ENCODE measurements at regions not wholly inside any gene's neighbourhood (a gene's known extent, or its start where the extent isn't known, plus 50 kb on each side); places are given as distances from the start of the nearest gene placed in this dataset.

GRCh38 chr7:8965177-8965576, 531.8 kb downstream of the NXPH1 start:
- peaks cover 4% of the 10 kb centered on the region for H3K9me3 Mint-ChIP-seq
- H3K27me3 Mint-ChIP-seq: no peaks in the 10 kb centered on the region
- no peaks in the 10 kb centered on the region for H3K4me1 Mint-ChIP-seq
- H3K4me3 Mint-ChIP-seq: no peak overlapping the region
- POLR2A ChIA-PET: no interaction called here
- H3K36me3 Mint-ChIP-seq (ENCODE audit: low read depth): no peaks in the 10 kb centered on the region
- no peak overlapping the region for H3K27ac Mint-ChIP-seq
- DNase-seq: no peak
- CTCF ChIA-PET: no interaction called here

GRCh38 chr7:8973601-8974000, 540.2 kb downstream of the NXPH1 start:
- H3K9me3 Mint-ChIP-seq: peaks cover 7% of the 10 kb centered on the region
- no peak overlapping the region for H3K4me3 Mint-ChIP-seq
- no peaks in the 10 kb centered on the region for H3K4me1 Mint-ChIP-seq
- CTCF ChIA-PET: no interaction called here
- H3K36me3 Mint-ChIP-seq (ENCODE audit: low read depth): no peaks in the 10 kb centered on the region
- no peak for DNase-seq
- H3K27ac Mint-ChIP-seq: no peak overlapping the region
- POLR2A ChIA-PET: no interaction called here
- no peaks in the 10 kb centered on the region for H3K27me3 Mint-ChIP-seq

- ChIA-PET POLR2A (no interaction called here), CTCF (no interaction called here)
- Mint-ChIP-seq H3K27ac (no peak overlapping the region), H3K27me3 (no peaks in the 10 kb centered on the region), H3K4me3 (no peak overlapping the region), H3K9me3 (peaks cover 3% of the 10 kb centered on the region), H3K4me1 (no peaks in the 10 kb centered on the region), H3K36me3 (ENCODE audit: low read depth) (no peaks in the 10 kb centered on the region)
- DNase-seq: no peak
Observed at GRCh38 chr7:8975681-8976080, 542.3 kb downstream of the NXPH1 start.

DNA sequence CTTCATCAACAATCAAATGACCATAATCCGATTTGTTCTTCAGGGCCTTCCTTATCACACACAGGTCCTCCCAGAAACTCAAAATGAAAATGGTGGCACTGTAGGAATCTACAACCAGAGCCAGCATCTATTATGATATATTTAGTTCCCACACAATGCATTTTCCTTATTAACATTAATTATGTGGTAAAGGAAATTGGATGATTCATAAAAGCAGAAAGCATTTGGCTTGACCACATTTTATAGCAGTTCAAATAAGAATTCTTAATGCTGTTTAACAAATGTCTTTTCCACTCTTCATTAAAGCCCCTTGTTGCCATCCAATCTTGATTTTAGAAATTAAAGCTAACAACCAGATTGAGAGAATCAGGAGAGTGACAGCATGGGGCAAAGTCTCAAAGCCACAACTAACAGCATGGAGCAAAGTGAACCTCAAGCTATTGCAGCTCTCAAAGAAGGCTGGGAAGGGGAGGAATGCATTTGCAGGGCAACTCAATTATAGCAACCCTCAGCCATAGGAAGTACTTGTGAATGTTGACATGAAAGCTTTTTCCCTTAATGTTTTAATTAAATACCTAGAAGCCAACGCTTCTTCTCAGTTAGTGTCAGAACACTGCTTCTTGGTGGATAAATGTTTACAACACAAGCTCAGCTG, 549.1 kb downstream of the NXPH1 start:
- H3K27me3 Mint-ChIP-seq: no peaks in the 10 kb centered on the region
- no peak for DNase-seq
- peaks cover 5% of the 10 kb centered on the region for H3K9me3 Mint-ChIP-seq
- ChIA-PET POLR2A (no interaction called here), CTCF (no interaction called here)
- H3K4me3 Mint-ChIP-seq: no peak overlapping the region
- H3K27ac Mint-ChIP-seq: no peak overlapping the region
- H3K36me3 Mint-ChIP-seq (ENCODE audit: low read depth): no peaks in the 10 kb centered on the region
- H3K4me1 Mint-ChIP-seq: no peaks in the 10 kb centered on the region

DNA sequence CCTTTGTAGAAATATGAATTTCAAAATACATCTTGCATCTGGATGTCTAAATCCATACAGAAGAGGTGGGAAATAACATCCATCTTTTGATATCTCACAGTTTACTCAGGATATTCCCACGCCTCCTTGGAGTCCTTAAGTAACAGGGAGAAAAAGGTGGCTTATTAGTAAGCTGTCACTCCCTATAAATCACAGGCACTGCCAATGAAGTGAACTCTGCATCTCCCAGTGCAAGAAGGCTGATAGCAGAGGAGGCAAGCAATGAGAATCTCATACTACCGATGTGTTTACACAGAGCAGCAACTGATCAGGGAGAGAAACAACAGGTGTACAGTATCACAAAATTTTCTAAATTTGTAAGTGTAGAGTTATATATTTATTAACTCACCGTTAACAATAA, 551.8 kb downstream of the NXPH1 start:
- no peaks in the 10 kb centered on the region for H3K27me3 Mint-ChIP-seq
- ChIA-PET CTCF (no interaction called here), POLR2A (no interaction called here)
- H3K9me3 Mint-ChIP-seq: peaks cover 5% of the 10 kb centered on the region
- H3K4me3 Mint-ChIP-seq: no peak overlapping the region
- H3K4me1 Mint-ChIP-seq: no peaks in the 10 kb centered on the region
- no peak overlapping the region for H3K27ac Mint-ChIP-seq
- no peak for DNase-seq
- H3K36me3 Mint-ChIP-seq (ENCODE audit: low read depth): no peaks in the 10 kb centered on the region

GRCh38 chr7:8988267-8988666, 554.9 kb downstream of the NXPH1 start:
- Mint-ChIP-seq H3K36me3 (ENCODE audit: low read depth) (no peaks in the 10 kb centered on the region), H3K27me3 (no peaks in the 10 kb centered on the region), H3K27ac (no peak overlapping the region), H3K9me3 (peaks cover 11% of the 10 kb centered on the region), H3K4me3 (no peak overlapping the region), H3K4me1 (no peaks in the 10 kb centered on the region)
- POLR2A ChIA-PET: no interaction called here
- CTCF ChIA-PET: no interaction called here
- DNase-seq: no peak

- ChIA-PET POLR2A (no interaction called here), CTCF (interaction anchor here (0.5 kb wide), 1 partner anchor 31 kb away, joined by 3 read pairs; no protein-coding TSS in a partner anchor)
- Mint-ChIP-seq H3K4me3 (no peak overlapping the region), H3K36me3 (ENCODE audit: low read depth) (no peaks in the 10 kb centered on the region), H3K27me3 (no peaks in the 10 kb centered on the region), H3K4me1 (no peaks in the 10 kb centered on the region), H3K27ac (no peak overlapping the region), H3K9me3 (peaks cover 12% of the 10 kb centered on the region)
- DNase-seq: no peak
Observed at GRCh38 chr7:8991159-8991558, 557.8 kb downstream of the NXPH1 start.

DNA sequence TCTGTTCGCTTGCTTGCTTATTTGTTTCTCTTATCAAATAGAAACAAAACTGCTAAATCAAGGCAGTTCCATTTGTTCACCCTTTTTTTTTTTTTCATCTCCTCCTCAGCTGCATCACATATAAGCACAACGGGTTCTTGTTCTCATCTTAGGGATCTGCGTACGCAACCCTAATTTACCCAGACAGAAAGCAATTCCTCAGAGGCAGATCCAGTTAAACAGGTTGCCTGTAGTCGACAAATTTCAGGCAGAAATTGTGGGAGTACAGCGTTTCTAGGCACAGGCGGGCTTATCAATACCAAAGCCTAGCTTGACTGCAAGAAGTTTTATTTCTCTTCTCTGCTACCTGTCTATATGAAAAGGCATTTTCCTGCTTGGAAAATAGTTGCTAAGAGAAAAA, 565.4 kb downstream of the NXPH1 start:
- H3K9me3 Mint-ChIP-seq: no peaks in the 10 kb centered on the region
- H3K27me3 Mint-ChIP-seq: no peaks in the 10 kb centered on the region
- CTCF ChIA-PET: no interaction called here
- no peak for DNase-seq
- H3K36me3 Mint-ChIP-seq (ENCODE audit: low read depth): no peaks in the 10 kb centered on the region
- H3K4me1 Mint-ChIP-seq: no peaks in the 10 kb centered on the region
- H3K27ac Mint-ChIP-seq: no peak overlapping the region
- POLR2A ChIA-PET: no interaction called here
- no peak overlapping the region for H3K4me3 Mint-ChIP-seq

GRCh38 chr7:9013940-9014339, 580.5 kb downstream of the NXPH1 start:
- CTCF ChIA-PET: no interaction called here
- H3K4me1 Mint-ChIP-seq: no peaks in the 10 kb centered on the region
- peaks cover 10% of the 10 kb centered on the region for H3K9me3 Mint-ChIP-seq

DNA sequence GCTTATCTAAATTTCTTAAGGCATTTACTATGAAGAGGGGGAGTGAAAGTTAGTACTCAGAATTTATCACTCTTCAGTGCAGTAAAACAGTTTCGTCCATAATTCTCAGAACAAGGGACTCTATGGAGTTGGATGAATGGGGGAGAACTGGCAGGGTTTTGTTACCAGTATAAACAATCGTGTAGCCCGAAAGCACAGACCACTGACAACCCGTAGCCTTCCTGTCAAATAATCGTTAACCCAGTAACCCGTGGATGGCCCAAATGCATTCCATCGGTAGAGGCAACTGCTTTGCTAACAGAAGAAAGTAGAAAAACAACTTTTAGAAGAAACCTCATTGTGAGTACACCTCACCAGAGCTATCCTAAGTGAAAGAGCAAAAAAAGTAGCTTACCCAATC, 583.9 kb downstream of the NXPH1 start:
- CTCF ChIA-PET: no interaction called here

More at GRCh38 chr7:9013940-9014339, 580.5 kb downstream of the NXPH1 start:
- no peak for DNase-seq
- H3K27me3 Mint-ChIP-seq: no peaks in the 10 kb centered on the region
- no peak overlapping the region for H3K27ac Mint-ChIP-seq
- POLR2A ChIA-PET: no interaction called here
- no peak overlapping the region for H3K4me3 Mint-ChIP-seq
- no peaks in the 10 kb centered on the region for H3K36me3 Mint-ChIP-seq (ENCODE audit: low read depth)

GRCh38 chr7:9022456-9022855, 589.0 kb downstream of the NXPH1 start:
- H3K4me3 Mint-ChIP-seq: no peak overlapping the region
- DNase-seq: no peak
- no peaks in the 10 kb centered on the region for H3K27me3 Mint-ChIP-seq
- POLR2A ChIA-PET: no interaction called here
- no peak overlapping the region for H3K27ac Mint-ChIP-seq
- peaks cover 11% of the 10 kb centered on the region for H3K9me3 Mint-ChIP-seq
- H3K4me1 Mint-ChIP-seq: no peaks in the 10 kb centered on the region
- CTCF ChIA-PET: no interaction called here
- no peaks in the 10 kb centered on the region for H3K36me3 Mint-ChIP-seq (ENCODE audit: low read depth)

More for the DNA sequence above, 583.9 kb downstream of the NXPH1 start:
- POLR2A ChIA-PET: no interaction called here
- no peaks in the 10 kb centered on the region for H3K27me3 Mint-ChIP-seq
- DNase-seq: no peak
- H3K4me3 Mint-ChIP-seq: no peak overlapping the region
- H3K36me3 Mint-ChIP-seq (ENCODE audit: low read depth): no peaks in the 10 kb centered on the region
- no peaks in the 10 kb centered on the region for H3K4me1 Mint-ChIP-seq
- H3K9me3 Mint-ChIP-seq: peaks cover 13% of the 10 kb centered on the region
- H3K27ac Mint-ChIP-seq: no peak overlapping the region

DNA sequence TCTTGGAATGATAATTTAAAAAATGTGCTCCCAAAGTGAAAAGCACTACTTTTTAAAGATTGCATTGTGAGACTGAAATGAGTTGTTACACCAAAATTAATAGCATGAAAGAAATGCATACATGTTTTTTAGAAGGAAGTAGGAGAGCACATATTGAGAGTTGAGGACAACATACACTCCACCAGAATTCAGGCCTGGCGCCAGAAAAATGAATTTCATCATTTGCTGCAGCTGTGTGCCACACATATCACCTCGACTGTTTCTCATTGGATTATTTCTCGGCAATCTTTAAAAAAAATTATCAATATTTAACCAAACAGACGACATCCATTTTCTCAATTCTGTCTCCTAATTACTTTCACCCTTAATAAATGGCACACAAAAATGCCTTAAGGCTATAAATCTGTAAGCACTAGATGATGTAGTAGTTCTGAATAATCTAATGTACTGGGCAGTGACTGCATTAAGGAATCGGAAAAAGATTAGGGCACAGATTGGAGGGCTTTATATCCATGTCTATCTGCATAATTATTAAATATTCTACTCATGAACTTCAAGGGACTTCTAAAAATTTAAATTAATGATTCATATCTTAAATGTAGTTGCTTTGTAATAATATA, 590.4 kb downstream of the NXPH1 start:
- Mint-ChIP-seq H3K27me3 (no peaks in the 10 kb centered on the region), H3K4me3 (no peak overlapping the region), H3K4me1 (no peaks in the 10 kb centered on the region), H3K9me3 (peaks cover 8% of the 10 kb centered on the region), H3K36me3 (ENCODE audit: low read depth) (no peaks in the 10 kb centered on the region), H3K27ac (no peak overlapping the region)
- no peak for DNase-seq
- CTCF ChIA-PET: no interaction called here
- POLR2A ChIA-PET: no interaction called here

- ChIA-PET POLR2A (no interaction called here), CTCF (no interaction called here)
- Mint-ChIP-seq H3K27me3 (no peaks in the 10 kb centered on the region), H3K9me3 (peaks cover 3% of the 10 kb centered on the region), H3K4me3 (no peak overlapping the region), H3K27ac (no peak overlapping the region), H3K4me1 (no peaks in the 10 kb centered on the region), H3K36me3 (ENCODE audit: low read depth) (no peaks in the 10 kb centered on the region)
- DNase-seq: no peak
Observed at GRCh38 chr7:9026121-9026520, 592.7 kb downstream of the NXPH1 start.

GRCh38 chr7:9028012-9028411, 594.6 kb downstream of the NXPH1 start:
- H3K36me3 Mint-ChIP-seq (ENCODE audit: low read depth): no peaks in the 10 kb centered on the region
- no peak overlapping the region for H3K27ac Mint-ChIP-seq
- ChIA-PET POLR2A (no interaction called here), CTCF (no interaction called here)
- H3K4me1 Mint-ChIP-seq: no peaks in the 10 kb centered on the region
- H3K4me3 Mint-ChIP-seq: no peak overlapping the region
- no peaks in the 10 kb centered on the region for H3K27me3 Mint-ChIP-seq
- no peaks in the 10 kb centered on the region for H3K9me3 Mint-ChIP-seq
- DNase-seq: no peak
